HUES48 (cell line): ENCODE measurements at regions not wholly inside any gene's neighbourhood (a gene's known extent, or its start where the extent isn't known, plus 50 kb on each side); places are given as distances from the start of the nearest gene placed in this dataset.

ENCODE experiments used
- H3K27ac ChIP-seq: one replicate; pipeline ENCODE4 v1.7.0; 2013; ENCODE audit warnings: low read depth, low read length, inconsistent platforms
- H3K27me3 ChIP-seq: 2 replicates; pipeline ENCODE4 v1.6.1; 2013; ENCODE audit warnings: mild to moderate bottlenecking, low read length; ENCODE audit not compliant: control insufficient read depth, insufficient read depth
- H3K36me3 ChIP-seq: 2 replicates; pipeline ENCODE4 v1.6.1; 2013; ENCODE audit warnings: low read length; ENCODE audit not compliant: control insufficient read depth, insufficient read depth
- H3K4me1 ChIP-seq: 2 replicates; pipeline ENCODE4 v1.6.1; 2013; ENCODE audit warnings: mild to moderate bottlenecking, low read length; ENCODE audit not compliant: control insufficient read depth, insufficient read depth
- H3K4me3 ChIP-seq: 2 replicates; pipeline ENCODE4 v1.5.1; 2013; ENCODE audit warnings: mild to moderate bottlenecking, low read depth, low read length
- H3K9ac ChIP-seq: 2 replicates; pipeline ENCODE4 v1.6.1; 2013; ENCODE audit warnings: mild to moderate bottlenecking, low read depth, low read length, moderate library complexity
- H3K9me3 ChIP-seq: 2 replicates; pipeline ENCODE4 v1.6.1; 2013; ENCODE audit warnings: low read length; ENCODE audit not compliant: control insufficient read depth, insufficient read depth

DNA sequence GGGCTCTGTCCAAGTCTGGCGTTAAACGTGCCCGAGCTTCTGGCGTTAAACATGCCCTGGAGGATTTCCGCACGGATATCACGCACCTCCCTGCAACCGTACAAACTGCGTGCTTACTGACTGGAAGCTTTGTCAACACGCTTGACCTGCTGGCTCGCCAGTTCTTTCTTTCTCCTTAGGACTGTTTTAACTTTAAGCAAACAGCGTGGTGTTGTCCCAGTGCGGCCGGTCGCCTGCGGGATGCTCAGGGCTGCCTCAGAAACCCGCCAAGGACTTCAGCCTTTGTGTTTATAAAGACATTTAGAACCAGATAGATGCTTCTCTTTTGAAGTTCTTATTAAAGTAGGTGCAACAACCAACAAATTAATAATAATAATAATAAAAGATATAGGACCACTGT is 946.0 kb downstream of the RAB28 start:
- H3K4me1 ChIP-seq: peaks cover 12% of the 10 kb centered on the region
- no peaks in the 10 kb centered on the region for H3K36me3 ChIP-seq

DNA sequence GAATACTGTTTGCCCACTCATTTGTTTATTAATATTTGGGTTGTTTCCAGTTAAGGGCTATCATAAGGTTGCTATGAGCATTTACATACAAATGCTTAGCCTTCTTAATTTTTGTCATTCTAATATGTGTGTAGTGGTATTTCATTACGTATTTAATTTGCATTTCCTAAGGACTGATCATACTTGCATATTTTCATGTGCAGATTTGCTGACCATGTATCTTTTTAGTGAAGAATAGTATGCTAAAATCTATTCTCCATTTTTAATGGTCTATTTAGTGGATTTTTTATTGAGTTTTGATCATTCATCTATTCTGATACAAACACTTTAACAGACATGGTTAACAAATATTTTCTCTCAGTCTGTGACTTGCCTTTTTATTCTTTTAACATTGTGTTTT is 949.5 kb downstream of the RAB28 start:
- H3K4me3 ChIP-seq: no peak overlapping the region
- no peak overlapping the region for H3K27ac ChIP-seq
- H3K9ac ChIP-seq: no peak overlapping the region
- no peaks in the 10 kb centered on the region for H3K36me3 ChIP-seq
- no peaks in the 10 kb centered on the region for H3K9me3 ChIP-seq
- H3K27me3 ChIP-seq: no peaks in the 10 kb centered on the region
- H3K4me1 ChIP-seq: no peaks in the 10 kb centered on the region

More for the DNA sequence above, 946.0 kb downstream of the RAB28 start:
- H3K27ac ChIP-seq: no peak overlapping the region
- no peak overlapping the region for H3K4me3 ChIP-seq
- H3K27me3 ChIP-seq: no peaks in the 10 kb centered on the region
- H3K9ac ChIP-seq: no peak overlapping the region
- H3K9me3 ChIP-seq: no peaks in the 10 kb centered on the region

DNA sequence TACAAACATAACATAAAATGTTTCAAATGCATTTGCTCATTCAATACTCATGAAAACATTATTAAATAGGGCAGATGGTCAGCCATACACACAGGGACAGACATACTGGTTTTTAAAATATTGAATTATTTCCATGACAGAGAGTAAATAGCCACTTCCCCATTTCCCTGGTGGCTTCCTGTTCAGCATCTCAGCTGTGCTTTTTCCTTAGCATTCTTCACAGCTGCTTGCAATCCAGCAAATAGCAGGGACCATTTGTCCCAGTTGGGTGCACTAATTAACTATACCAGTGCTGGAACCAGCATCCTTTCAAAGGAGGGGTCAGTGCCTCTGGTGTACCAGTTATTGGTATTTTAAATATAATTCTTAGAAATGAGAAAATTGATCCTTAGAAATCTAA is 964.7 kb downstream of the RAB28 start:
- Histone ChIP-seq H3K4me3 (no peak overlapping the region), H3K4me1 (no peaks in the 10 kb centered on the region), H3K9ac (no peak overlapping the region)

DNA sequence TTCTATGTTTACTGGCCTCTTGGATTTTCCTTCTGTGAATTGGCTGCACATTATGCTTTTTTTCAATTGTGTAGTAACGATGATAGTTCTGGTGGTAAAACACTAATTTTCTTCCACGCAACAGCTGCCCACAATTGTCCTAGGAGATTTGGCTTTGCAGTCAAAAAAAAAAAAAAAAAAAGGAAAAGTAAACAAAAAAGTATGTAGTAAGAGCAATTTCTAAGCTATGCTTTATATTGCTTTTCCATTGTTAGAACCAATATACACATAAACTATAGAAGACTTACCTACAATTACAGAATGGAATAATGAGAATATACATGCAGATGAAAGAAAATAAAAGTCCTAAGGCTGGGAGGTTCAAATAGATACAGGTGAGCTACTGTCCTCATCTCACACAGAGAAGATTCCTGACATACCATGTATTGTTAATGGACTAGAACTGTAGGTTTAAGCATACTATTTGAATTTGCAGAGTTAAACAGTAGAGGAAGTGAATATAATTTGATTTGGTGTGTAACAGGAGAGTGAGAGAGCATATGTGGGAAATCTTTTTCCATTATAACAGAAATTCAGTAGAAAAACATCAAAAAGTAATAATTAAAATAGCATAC is 976.2 kb downstream of the RAB28 start:
- Histone ChIP-seq H3K27me3 (no peaks in the 10 kb centered on the region), H3K9me3 (no peaks in the 10 kb centered on the region), H3K4me1 (no peaks in the 10 kb centered on the region), H3K4me3 (no peak overlapping the region), H3K9ac (no peak overlapping the region), H3K27ac (no peak overlapping the region), H3K36me3 (no peaks in the 10 kb centered on the region)

More for the DNA sequence above, 964.7 kb downstream of the RAB28 start:
- Histone ChIP-seq H3K36me3 (no peaks in the 10 kb centered on the region), H3K27ac (no peak overlapping the region), H3K9me3 (peaks cover 13% of the 10 kb centered on the region), H3K27me3 (no peaks in the 10 kb centered on the region)

DNA sequence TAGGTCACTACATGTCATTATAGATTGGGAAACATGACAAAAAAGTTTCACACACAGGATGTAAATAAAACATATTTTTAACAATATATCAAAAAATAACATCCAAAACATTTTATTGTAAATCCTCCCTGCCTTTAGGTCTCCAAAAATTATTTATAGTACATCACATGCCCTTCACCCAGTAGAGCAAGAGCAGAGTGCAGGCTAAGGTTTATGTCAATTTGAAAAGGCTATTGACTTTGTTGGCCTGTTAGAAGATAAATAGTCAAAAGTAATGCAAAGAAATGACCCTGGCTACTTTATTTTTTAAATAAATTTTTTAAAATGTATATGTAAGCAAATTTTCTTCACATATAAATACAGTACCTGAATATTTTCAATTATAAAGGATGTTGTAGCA is 983.7 kb downstream of the RAB28 start:
- Histone ChIP-seq H3K4me1 (no peaks in the 10 kb centered on the region), H3K4me3 (no peak overlapping the region), H3K9me3 (no peaks in the 10 kb centered on the region; the same call in 1 of the 2 replicates), H3K27me3 (no peaks in the 10 kb centered on the region), H3K27ac (no peak overlapping the region), H3K36me3 (no peaks in the 10 kb centered on the region), H3K9ac (no peak overlapping the region)

DNA sequence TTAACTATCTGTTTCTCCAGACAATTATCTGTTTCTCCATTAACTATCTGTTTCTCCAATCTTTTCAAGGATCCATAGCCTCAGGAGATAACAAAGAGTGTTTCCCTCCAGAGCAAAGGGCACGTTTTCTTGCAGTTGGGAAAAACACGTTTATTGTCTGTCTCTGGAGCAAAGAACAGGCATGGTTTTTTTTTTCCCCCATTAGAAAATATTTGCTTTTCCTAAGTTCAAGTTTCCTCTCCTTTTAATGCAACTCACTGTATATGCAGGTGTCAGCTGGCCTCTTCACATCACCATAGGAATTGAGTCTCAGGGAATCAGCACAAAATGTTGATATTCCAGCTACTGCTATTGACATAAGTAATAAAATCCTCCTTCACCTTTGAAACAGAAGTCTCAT is 984.4 kb downstream of the RAB28 start:
- no peak overlapping the region for H3K27ac ChIP-seq
- H3K36me3 ChIP-seq: no peaks in the 10 kb centered on the region
- H3K4me1 ChIP-seq: no peaks in the 10 kb centered on the region
- no peak overlapping the region for H3K4me3 ChIP-seq
- no peak overlapping the region for H3K9ac ChIP-seq
- no peaks in the 10 kb centered on the region; the same call in 1 of the 2 replicates for H3K9me3 ChIP-seq
- H3K27me3 ChIP-seq: no peaks in the 10 kb centered on the region

- Histone ChIP-seq H3K27me3 (no peaks in the 10 kb centered on the region), H3K4me1 (no peaks in the 10 kb centered on the region), H3K9me3 (no peaks in the 10 kb centered on the region; the same call in 1 of the 2 replicates), H3K4me3 (no peak overlapping the region), H3K36me3 (no peaks in the 10 kb centered on the region), H3K27ac (no peak overlapping the region), H3K9ac (no peak overlapping the region)
Observed at GRCh38 chr4:12495211-12495610, 988.9 kb downstream of the RAB28 start.

- H3K27ac ChIP-seq: no peak overlapping the region
- no peaks in the 10 kb centered on the region for H3K4me1 ChIP-seq
- no peaks in the 10 kb centered on the region for H3K27me3 ChIP-seq
- H3K36me3 ChIP-seq: no peaks in the 10 kb centered on the region
- no peak overlapping the region for H3K4me3 ChIP-seq
- H3K9me3 ChIP-seq: no peaks in the 10 kb centered on the region; the same call in 1 of the 2 replicates
- no peak overlapping the region for H3K9ac ChIP-seq
Observed at GRCh38 chr4:12492730-12493393, 991.3 kb downstream of the RAB28 start.

DNA sequence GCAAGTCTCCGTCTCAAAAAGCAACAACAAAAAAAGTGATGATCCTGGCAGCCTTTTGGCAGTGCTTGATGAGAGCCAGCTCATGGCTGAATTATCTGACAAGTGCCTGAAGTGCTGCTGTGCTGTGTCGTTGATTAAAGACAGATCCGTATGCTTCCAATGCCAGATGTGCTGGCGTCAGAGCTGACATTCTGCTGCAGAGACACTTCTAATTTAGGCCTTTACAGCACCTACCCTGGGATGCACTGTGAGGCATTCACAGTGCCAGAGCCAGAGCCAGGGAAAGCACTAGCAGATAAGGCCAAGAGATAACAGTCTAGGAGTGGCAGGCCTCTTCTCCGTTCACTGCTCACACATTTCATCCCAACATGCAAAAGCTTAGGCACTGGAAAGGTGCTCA is 995.5 kb downstream of the RAB28 start:
- Histone ChIP-seq H3K27ac (no peak overlapping the region), H3K4me3 (no peak overlapping the region), H3K9me3 (no peaks in the 10 kb centered on the region), H3K36me3 (no peaks in the 10 kb centered on the region), H3K9ac (no peak overlapping the region), H3K27me3 (no peaks in the 10 kb centered on the region), H3K4me1 (no peaks in the 10 kb centered on the region)

DNA sequence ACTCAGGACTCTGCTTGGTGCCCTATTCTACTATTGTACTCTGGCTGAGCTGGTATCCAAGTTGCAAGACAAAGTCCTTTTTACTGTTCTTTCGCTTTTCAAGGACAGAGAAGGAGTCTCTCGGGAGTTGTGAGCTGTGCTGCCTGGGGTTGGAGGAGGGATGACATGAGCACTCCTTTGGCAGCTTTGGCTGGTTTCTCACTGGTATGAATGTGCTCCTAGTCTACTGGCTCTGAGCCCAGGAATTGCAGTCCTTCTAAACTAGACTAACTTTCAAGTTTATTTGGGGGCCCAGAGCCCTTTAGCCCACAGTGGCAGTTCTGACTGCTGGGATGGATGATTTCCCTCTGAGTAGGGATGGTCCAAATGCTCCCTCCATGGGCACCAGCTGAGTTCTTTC is 997.1 kb downstream of the RAB28 start:
- Histone ChIP-seq H3K27ac (no peak overlapping the region), H3K4me1 (no peaks in the 10 kb centered on the region), H3K9ac (no peak overlapping the region), H3K36me3 (no peaks in the 10 kb centered on the region), H3K4me3 (no peak overlapping the region), H3K27me3 (no peaks in the 10 kb centered on the region), H3K9me3 (0 out of 2 replicates have a peak, but pooled peaks cover 6% of the 10 kb centered on the region)

- Histone ChIP-seq H3K4me3 (no peak overlapping the region), H3K27me3 (no peaks in the 10 kb centered on the region), H3K4me1 (no peaks in the 10 kb centered on the region), H3K9ac (no peak overlapping the region), H3K9me3 (no peaks in the 10 kb centered on the region), H3K36me3 (no peaks in the 10 kb centered on the region), H3K27ac (no peak overlapping the region)
Observed at GRCh38 chr4:12472087-12472486, 1012.1 kb downstream of the RAB28 start.
